Umbilical cord (tissue), 1 donor: ENCODE measurements at regions not wholly inside any gene's neighbourhood (a gene's known extent, or its start where the extent isn't known, plus 50 kb on each side); places are given as distances from the start of the nearest gene placed in this dataset.
"Not testable (repeated sequence)": the region's sequence is repeated elsewhere in the genome, so short reads cannot be mapped to it uniquely, and the experiment has no call there.

Experiments
- DNase-seq: peaks from one replicate; pipeline ENCODE4 v3.0.0-alpha.2; 2015; ENCODE audit warnings: low spot score

DNA sequence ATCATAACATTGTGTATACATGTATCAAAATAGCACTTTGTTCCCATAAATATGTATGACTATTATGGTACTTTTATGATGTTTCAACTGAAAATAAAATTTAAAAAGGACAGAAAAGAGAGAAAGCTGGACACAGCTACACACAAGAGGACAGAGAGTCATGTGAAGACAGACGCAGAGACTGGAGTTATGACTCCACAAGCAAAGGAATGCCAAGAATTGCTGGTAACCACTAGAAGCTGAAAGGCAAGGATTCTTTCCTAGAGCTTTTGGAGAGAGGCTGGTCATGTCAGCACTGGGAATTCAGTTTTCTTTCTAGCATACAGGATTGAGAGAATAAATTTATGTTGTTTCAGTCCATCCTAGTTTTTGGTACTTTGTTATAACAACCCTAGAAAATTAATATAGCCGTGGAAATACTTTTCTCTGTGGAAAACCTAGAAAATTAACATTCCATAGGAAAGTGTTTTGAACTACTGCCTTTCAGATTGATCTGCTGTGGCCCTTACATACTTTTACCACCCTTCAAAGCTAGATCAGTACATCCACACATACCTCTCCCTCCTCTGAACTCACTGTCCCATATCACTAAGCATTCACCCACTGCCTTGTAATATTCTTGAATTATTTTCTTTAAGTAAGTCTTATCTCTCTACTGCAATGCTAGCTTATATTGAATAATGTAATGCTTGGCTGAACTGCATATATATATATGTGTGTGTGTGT is 575.3 kb downstream of the IPMK start:
- DNase-seq = peak; percentile 89

DNA sequence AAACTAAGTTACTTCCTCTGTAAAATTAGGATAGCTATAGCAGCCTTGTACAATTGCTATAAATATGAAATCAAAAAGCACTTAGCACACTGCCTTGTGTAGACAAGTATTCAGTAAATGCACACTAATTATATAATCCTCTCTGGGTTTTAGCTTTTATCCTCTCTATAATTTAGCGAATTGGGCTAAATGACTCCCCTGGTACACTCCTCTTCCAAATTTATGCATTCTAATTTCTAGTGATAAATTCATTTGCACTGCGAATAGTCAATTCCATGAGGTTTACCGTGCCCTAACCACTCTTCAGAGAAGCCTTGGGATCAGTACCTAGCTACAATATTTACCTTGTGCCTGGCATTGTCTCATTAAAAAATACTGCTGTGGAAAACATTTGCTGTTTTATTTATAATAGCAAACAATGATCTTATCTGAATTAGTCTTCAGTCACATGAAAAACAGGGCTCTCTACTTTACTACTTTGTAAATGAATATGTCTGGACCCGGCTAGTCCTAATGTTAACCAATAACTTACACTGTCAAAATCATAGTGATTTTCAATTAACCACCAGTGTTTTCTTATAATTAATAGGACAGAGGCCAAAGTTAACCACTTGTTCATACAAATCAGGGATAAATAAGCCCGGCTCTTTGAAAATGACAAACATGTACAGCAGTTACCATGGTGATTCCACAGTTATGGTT is 577.9 kb downstream of the IPMK start:
- DNase-seq = no peak

DNA sequence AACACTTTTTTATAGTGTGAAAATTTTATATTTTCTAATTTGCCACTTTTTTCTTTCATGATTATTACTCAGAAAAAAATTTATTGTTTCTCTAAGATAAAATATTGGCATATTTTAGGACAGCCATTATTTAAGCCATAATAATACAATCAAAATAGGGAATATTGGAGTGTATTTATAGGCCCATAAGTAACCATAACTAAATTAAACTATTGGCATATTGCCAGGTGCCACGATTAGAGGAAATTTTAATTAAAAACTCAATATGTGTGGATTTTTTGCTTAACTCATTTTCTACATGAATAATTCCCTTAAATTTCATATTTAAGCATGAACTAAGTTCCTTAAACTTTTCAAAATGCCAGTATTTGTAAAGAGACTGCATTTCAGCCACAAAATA is 587.8 kb downstream of the IPMK start:
- no peak for DNase-seq

DNA sequence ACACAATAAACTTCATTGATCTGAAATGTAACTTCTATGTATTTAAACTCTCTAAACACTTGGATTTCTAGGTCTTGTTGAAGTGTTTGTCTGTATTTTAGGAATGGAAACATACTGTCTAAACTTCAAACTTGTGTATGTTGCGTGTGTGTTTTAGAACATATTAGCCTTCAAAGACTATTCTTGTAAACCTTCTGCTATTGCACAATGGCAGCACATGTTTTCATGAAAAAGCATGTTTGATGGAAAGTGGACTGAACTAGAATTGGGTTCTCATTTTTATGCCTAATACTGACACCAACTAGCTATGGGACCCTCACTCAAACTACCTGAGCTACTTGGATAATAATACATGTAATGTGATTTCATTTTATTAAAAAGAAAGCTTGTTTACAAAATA is 592.6 kb downstream of the IPMK start:
- DNase-seq = no peak

DNA sequence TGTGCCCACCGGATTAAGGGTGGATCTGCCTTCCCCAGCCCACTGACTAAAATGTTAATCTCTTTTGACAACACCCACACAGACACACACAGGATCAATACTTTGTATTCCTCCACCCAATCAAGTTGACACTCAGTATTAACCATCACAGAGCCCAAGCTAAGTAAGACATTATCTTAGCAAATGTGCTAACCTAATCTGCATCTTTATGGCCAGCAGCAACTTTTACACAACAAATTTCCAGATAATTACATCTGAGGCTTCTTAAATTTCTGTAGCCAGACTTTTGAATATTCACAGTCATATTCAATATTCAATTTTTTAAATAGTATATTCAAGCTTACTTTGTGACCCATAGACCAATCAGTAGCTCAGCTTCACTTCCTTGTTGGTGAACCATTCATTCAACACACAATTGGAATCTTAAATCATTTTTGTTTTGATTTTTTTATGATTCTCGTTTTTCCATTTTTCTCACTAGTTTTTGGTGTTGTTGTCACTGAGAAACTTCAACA is 594.2 kb downstream of the IPMK start:
- DNase-seq = no peak

DNA sequence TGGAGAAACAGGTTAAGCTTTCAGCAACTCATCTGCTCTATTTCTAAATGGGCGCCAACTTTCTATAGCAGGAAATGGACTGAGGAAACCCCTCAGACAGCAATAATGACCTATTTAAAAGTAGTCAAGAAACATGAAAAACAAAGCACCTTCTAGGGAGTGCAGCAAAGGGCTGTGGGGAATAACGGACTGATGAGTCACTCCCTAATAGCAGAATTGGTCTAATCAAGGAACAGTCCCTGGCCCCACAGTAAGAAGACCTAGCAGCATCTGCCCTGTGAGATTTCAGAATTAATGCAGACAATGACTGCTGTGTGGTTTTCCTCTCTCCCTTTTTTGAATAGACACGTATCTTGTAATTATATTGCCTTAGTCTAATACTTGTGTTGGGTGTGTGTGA is 602.9 kb downstream of the IPMK start:
- no peak for DNase-seq

DNA sequence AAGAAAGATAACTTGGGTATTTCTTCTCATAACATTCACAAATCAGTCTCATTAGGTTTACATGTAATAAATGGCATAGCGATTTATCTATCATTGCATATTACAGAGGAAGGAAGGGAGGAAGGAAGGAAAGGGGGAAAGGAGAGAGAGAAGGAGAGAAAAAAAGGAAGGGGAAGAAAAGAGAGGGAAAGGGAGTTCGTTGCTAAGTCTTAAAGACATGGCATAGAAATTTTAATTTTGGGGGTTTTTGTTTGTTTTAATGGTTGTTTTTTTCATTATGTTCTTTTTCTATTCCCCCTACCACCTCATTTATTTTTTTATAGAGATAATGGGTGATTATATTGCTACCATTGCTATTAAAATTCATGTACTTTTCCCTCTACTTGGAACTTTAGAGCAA is 604.3 kb downstream of the IPMK start:
- DNase-seq = no peak

DNA sequence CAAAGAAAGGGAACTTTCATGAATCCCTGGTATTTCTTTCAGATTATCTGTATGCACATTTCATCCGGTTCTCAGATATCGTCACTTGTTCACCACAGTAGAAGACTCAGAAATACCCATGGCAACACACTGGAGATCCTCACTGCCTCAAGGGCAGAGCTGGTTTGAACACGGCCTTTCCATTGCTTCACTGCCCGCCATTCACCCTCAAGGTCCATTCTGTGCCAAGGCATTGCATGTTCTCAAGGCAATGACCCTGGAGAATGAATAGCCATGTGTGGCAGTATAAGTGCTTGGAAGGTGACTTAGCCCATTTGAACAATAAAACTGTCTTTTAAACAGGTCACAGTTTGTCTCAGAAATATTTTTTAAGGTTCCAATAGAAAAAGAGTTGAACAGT is 606.5 kb downstream of the IPMK start:
- DNase-seq = no peak

DNA sequence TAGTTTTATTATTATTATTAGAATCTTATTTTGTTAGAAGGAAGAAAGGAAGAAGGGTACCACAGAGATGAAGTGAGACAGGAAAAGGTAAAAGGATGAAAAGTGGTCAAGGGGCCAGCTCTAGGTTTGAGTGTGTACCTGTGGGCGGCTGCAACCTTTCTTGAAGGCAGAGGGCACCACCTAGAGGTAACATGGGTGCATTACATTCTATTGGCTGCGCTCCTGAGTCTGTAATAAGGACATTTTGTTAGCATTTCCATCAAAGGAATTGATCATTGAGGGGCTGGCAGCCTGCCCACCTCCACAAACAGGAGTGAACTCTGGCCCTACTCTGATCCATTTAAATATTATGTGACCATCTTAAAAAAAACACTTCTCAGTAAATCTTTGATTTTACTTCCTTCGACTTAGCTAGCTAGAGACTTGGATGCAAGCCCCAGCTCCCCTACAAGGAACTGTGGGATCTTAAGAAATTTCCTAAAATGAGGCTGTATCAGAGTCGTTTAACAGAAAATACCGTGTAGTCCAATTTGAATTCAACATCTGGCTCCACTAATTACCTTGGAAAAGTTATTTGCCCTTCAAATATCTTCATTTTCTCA is 610.4 kb downstream of the IPMK start:
- DNase-seq = peak; percentile 62

DNA sequence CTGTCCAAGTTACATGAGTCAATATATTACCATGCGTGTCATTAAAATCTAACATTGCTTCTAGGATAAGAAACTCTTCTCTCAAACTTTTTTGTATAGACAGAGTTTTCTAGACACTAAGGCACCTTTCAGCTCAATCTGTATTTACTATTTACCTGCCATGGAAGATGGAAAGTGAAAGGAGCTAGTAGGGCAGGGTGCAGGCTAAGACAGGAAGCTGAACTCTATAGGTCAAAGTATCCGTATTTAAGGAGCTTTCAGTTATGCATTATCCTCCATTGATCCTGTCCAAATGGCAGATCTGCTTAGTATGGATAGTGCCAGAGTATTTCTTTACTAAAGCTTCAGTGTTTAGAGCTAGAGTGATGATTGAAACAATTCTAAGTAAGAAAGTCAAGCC is 612.8 kb downstream of the IPMK start:
- DNase-seq = no peak

DNA sequence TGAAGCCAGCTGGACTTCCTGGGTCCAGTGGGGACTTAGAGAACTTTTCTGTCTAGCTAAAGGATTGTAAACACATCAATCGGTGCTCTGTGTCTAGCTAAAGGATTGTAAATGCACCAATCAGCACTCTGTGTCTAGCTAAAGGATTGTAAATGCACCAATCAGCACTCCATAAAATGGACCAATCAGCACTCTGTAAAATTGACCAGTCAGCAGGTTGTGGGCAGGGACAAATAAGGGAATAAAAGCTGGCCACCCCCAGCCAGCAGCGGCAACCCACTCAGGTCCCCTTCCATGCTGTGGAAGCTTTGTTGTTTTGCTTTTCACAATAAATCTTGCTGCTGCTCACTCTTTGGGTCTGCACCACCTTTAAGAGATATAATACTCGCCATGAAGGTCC is 622.6 kb downstream of the IPMK start:
- DNase-seq = not testable (repeated sequence)

DNA sequence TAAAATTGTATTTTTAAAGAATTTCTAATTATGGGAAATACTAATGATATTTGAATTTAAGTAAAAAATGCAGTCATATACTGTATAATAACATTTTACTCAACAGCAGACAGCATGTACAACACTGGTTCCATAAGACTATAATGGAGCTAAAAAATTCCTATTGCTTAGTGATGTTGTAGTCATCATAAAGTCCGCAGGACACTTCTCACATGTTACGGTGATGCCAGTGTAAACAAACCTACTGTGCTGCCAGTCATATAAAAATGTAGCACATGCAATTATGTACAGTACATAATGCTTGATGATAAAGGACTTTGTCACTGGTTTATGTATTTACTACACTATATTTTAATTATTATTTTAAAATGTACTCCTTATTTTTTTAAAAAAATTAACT is 629.3 kb downstream of the IPMK start:
- no peak for DNase-seq

DNA sequence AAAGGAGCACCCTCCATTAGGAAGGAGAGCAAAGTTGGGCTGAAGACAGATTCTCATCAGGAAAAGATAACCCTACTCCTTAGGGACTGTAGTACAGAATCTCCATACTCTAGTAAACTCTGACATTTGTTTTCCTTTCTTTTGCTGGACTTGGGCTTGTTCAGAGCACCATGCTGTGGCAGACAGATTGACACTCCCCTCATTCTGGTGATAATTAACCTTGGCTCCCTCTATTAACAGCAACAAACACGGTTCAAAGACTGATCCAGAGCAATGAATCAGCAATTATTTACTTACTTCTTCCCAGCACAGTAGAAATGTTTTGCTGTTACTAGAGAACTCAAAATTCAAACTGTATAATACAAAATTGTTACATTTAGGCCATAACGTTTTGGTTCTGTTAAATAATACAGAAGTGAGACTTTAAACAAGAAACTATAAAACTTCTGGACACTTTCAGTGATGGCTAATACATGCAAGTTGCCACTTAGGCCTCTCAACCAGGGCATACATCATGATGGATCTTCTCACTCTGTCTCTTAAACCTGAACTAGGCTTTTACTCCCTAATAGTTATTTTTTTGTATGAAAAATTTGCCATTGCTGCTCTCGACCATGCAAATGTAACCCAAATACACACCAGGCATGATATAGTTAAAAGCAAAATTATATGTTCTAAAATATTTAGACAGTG is 639.0 kb downstream of the IPMK start:
- DNase-seq = no peak

DNA sequence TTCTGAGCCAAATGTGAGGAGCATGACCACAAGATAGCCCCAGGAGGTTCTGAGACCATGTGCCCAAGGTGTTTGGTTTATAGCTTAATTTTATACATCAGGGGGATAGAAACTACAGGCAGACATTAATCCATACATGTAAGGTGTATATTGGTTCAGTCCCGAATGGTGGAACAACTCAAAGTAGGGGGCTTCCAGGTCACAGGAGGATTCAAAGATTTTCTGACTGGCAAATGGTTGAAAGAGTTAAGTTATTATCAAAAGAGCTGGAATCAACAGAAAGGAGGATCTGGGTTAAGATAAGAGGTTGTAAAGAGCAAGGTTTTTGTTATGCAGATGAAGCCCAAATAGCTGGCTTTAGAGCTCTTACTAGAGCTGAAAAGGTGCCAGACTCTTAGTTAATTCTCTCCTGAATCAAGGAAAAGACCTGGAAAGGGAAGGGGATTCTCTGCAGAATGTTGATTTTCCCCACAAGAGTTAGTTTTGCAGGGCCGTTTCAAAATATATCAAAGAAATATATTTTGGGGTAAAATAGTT is 640.0 kb downstream of the IPMK start:
- DNase-seq = no peak

DNA sequence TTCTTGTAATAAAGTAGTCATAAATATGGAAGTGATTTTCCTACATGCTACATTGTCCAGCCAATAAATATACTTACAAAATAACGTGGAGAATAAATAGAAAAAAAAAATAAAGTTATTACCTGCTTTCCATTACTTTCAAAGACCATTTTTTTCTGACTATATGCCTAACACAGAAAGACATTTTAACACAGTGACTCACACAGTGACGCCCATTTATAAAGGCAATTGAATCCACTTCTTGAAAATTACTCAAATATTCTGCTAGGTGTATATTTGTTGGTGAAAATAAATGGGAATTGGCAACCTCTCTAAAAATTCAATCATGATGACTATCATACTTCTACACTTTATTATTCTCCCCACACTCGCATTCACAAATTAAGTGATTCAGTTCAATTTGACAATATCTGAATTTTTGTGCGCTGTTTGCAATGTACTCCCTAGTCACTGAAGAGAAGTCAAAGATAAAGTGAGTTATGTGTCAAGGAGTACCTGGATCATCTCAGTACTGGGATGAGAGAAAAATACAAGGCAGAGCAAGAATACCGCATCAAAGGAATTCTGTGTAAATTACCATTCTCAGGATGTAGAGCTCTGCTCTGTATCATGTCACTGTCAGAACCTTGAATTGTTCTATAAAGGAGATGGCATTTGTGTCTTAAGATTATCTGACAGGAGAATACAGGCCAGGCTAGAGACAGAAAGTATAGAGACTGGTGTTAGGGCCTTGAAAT is 642.7 kb downstream of the IPMK start:
- peak; percentile 80 for DNase-seq

DNA sequence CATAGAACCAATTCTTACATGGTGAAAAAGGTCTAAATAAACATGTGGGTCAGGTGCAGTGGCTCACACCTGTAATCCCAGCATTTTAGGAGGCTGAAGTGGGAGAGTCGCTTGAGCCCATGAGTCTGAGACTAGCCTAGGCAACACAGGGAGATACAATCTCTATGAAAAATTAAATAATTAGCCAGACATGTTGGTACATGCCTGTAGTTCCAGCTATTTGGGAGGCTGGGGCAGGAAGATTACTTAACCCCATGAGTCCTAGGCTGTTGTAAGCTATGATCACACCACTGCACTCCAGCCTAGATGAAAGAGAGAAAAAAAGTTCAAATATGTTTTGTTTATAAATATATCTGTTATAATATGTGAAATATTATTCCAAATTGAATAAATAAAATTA is 643.6 kb downstream of the IPMK start:
- peak; percentile 5 for DNase-seq

DNA sequence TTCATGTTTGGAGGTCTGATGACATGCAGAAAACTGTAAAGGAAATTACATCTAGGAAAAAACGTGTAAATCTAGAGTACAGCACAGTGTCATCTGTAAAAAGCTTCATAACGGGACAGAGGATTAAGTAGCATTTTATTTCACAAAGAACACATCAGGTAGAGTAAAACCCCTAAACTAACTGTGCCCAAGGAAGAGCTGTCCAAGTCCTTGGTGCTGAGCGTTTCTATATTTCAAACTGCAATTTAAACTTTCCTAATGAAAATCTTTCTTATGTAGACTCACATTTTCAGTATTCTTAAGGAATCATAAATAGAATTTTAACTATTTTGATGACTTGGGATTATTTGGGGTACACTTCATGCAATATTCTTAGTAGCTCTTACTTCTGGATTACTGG is 646.2 kb downstream of the IPMK start:
- peak; percentile 11 for DNase-seq

DNA sequence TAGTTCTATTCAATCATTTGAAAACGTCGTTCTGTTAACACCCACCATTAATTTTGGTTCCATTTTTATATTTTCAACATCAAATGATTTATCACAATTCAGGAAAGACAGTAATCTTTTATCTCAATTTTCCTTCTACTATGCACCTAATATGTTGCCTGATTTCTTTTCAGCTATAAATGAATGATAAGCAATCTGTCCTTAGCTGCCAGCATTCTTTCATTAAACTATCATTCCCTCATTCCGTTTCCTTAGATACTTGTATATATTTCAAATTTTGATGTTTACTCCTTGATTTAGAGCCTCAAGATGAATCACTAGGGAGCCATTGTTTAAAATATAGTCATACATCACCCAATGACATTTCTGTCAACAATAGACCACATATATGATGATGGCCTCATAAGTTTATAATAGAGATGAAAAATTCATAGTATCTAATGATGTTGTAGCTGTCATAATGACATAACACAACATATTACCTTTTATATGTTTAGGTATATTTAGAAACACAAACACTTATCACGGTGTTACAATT is 661.7 kb downstream of the IPMK start:
- no peak for DNase-seq

DNA sequence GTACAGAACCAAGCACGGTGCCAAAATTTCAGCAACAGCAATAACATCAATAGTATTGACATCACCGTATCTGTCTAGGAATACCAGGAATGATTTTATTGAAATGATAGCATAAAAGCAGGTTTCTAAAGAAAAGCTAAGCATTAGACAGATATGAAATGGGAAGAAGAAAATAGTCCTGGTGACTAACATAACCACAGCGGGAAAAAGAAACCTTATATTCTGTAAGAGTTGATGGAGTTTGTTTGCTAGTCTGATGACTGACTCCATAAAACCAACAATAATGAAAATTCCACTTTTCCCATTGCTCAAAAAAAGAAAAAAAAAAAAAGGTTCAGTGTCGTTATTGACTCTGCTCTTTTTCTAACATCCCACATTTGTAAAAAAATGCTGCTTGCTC is 668.3 kb downstream of the IPMK start:
- DNase-seq = no peak

DNA sequence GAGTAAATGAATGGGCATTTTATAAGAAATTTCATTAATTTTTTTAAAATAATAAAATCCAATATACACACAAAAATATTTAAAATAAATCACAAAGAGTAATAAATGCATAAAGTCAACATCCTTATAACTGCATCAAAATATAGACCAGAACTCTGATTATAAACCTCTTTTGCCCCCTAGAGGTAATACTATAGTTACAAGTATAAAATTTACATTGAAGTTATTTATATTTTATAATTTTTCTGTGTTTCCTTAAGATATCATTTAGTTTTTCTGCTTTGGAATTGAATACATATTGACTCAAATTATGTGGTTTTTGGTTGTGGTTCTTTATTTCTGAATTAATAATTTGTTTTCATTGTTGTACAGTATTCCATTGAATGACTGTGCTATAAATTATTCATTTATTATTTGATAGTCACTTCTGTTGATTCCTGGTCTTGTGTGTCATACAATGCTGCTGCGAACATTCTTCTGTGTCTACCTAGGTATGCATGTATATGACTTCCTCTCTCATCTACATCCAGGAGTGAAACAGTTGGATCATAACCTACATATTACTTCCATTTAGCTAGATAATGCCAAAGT is 673.6 kb downstream of the IPMK start:
- no peak for DNase-seq

DNA sequence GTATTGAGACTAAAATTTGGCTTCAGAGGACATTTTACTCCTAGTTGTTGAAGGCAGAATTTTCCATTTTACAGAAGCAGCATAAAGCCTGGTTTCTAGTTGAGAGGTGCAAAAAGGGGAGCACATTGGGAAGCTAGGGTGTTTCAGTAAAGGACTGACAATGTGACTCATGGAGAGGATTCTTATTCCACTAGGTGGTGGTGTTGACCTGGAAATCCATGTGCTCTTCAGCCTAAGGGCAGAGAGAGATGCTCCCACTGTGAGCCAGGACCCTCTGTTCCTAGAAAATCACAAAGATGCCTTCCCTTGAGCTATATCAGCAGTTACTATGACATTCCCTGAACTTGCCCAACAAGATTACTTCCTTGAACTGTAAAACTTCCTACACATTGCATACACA is 687.8 kb downstream of the IPMK start:
- DNase-seq = peak; percentile 40
